WERI-Rb-1 (cell line): ENCODE measurements at regions not wholly inside any gene's neighbourhood (a gene's known extent, or its start where the extent isn't known, plus 50 kb on each side); places are given as distances from the start of the nearest gene placed in this dataset.

Experiments
- DNase-seq: peaks from one replicate; pipeline ENCODE4 v3.0.0-alpha.2; 2020
- H3K27ac ChIP-seq: fragments of 250-450 bp; sonication (Bioruptor Pico); 2 replicates; pipeline ENCODE4 v1.5.1; 2020; ENCODE audit warnings: mild to moderate bottlenecking, moderate library complexity
- H3K27me3 ChIP-seq: fragments of 250-450 bp; sonication (Bioruptor Pico); 2 replicates; pipeline ENCODE4 v1.5.1; 2021; ENCODE audit warnings: mild to moderate bottlenecking, low read depth, moderate library complexity; ENCODE audit not compliant: insufficient read depth, severe bottlenecking
- H3K36me3 ChIP-seq: fragments of 250-450 bp; sonication (Bioruptor Pico); 2 replicates; pipeline ENCODE4 v1.5.1; 2020; ENCODE audit warnings: mild to moderate bottlenecking, moderate library complexity
- H3K4me3 ChIP-seq: 2 replicates; pipeline ENCODE4 v1.5.1; 2011; ENCODE audit warnings: low read depth, mild to moderate bottlenecking, control low read depth, low read length
- H3K9me3 ChIP-seq: fragments of 250-450 bp; sonication (Bioruptor Pico); 2 replicates; pipeline ENCODE4 v1.5.1; 2021; ENCODE audit warnings: mild to moderate bottlenecking, moderate library complexity; ENCODE audit not compliant: severe bottlenecking
- TF ChIP-seq, protein P1 (sequence below): IDR thresholded peaks from 2 replicates; pipeline ENCODE4 v1.5.1; 2011; ENCODE audit warnings: low read depth, mild to moderate bottlenecking, control low read depth, inconsistent platforms, low read length

DNA sequence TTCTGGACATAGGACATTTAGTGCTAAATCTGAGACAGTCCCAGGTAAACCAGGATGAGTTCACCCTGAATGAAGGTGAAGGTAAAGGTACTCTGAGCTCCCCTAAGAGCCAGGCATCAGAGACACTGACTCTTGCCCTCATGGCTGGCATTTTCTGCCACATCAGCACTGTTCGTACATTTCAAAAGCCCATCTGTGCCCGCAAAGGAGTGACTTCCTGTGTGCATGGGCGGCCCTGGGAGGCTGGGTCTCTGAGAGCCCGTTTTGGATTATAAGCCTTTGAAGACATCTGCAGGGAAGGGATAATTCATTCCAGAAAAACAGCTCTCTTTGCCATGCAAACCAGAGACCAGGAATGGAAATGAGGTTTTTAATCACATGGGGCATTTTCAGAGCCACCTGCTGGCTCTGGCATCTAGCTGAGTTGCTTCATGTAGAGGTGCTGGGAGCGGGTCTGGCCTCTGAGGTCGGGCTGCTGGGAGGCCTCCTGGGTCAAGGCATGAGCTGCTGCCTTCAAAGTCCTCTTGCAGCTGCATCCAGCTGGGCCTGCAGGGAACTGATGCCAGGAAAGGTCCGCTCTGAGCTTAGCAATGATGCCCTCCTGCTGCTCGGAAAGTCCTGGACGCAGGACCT, 348.3 kb downstream of the DHX35 start:
- peaks cover 70% of the 10 kb centered on the region for H3K27me3 ChIP-seq
- no peaks in the 10 kb centered on the region for H3K9me3 ChIP-seq
- no peaks in the 10 kb centered on the region for H3K36me3 ChIP-seq
- no peak overlapping the region for H3K27ac ChIP-seq
- TF ChIP-seq, protein P1, sequence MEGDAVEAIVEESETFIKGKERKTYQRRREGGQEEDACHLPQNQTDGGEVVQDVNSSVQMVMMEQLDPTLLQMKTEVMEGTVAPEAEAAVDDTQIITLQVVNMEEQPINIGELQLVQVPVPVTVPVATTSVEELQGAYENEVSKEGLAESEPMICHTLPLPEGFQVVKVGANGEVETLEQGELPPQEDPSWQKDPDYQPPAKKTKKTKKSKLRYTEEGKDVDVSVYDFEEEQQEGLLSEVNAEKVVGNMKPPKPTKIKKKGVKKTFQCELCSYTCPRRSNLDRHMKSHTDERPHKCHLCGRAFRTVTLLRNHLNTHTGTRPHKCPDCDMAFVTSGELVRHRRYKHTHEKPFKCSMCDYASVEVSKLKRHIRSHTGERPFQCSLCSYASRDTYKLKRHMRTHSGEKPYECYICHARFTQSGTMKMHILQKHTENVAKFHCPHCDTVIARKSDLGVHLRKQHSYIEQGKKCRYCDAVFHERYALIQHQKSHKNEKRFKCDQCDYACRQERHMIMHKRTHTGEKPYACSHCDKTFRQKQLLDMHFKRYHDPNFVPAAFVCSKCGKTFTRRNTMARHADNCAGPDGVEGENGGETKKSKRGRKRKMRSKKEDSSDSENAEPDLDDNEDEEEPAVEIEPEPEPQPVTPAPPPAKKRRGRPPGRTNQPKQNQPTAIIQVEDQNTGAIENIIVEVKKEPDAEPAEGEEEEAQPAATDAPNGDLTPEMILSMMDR, result no peak
- no peak overlapping the region for H3K4me3 ChIP-seq
- no peak for DNase-seq

DNA sequence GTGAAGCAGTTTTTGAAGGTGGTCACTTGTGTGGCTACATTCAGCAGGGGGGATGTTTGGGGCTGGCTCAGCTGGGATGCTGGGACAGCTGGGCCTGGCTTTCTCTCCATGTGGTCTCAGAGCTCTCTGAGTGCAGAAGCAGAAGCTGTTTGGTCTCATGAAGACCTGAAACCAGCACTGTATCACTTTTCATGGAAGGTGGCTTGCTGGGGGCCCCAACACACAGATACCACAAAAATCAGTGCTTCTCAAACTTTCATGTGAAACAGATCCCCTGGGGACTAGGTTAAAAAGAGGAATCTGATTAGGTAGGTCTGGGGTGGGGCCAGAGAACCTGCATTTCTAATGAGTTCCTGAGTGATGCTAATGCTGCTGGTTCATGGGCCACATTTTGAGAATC, 347.3 kb downstream of the DHX35 start:
- H3K4me3 ChIP-seq, result no peak overlapping the region

DNA sequence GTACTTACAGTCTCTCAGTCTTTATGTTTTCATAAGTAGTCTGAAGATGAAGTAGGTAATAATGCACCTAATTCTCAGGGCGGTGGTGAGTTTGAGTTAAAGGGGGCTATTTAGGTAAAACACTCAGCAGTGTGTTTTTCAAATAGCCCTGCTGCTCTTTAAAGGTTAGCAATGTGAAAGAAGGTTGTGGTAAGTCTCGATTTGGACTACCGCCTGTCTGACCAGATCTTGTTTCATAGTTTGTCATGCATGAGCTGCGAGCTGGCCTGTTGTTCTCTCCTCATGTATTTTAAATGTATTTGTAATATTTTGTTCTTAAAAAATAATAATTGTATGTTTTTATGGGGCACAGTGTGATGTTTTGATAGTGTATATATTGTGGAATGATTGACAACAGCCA, 340.2 kb downstream of the DHX35 start:
- Histone ChIP-seq H3K27me3 (peaks cover 44% of the 10 kb centered on the region), H3K36me3 (no peaks in the 10 kb centered on the region), H3K9me3 (no peaks in the 10 kb centered on the region), H3K4me3 (no peak overlapping the region), H3K27ac (no peak overlapping the region)
- TF ChIP-seq, protein P1, result no peak
- no peak for DNase-seq

More for the DNA sequence above, 347.3 kb downstream of the DHX35 start:
- no peak for DNase-seq
- peaks cover 67% of the 10 kb centered on the region for H3K27me3 ChIP-seq
- no peaks in the 10 kb centered on the region for H3K36me3 ChIP-seq
- no peak overlapping the region for H3K27ac ChIP-seq
- H3K9me3 ChIP-seq, result no peaks in the 10 kb centered on the region
- TF ChIP-seq, protein P1, result no peak

DNA sequence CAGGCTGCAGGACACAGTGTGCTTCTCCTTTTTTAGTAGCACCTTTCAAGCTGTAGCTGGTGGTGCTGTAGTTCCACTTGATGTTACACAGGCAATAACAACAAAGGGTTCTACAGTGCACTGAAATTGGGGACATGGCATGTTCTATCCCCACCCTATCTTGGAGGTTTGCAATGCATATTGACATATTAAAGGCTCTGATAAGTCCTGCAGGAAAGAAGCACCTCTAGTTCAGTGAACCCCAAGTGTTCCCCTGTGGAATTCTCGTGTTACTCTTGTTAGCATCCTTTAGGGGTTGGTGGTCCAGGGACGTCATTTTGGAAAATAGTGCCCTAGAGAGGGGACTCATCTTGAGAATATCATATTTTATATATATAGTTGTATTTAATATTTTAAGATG, 337.6 kb downstream of the DHX35 start:
- DNase-seq, result no peak
- TF ChIP-seq, protein P1, result no peak
- peaks cover 27% of the 10 kb centered on the region for H3K27me3 ChIP-seq

DNA sequence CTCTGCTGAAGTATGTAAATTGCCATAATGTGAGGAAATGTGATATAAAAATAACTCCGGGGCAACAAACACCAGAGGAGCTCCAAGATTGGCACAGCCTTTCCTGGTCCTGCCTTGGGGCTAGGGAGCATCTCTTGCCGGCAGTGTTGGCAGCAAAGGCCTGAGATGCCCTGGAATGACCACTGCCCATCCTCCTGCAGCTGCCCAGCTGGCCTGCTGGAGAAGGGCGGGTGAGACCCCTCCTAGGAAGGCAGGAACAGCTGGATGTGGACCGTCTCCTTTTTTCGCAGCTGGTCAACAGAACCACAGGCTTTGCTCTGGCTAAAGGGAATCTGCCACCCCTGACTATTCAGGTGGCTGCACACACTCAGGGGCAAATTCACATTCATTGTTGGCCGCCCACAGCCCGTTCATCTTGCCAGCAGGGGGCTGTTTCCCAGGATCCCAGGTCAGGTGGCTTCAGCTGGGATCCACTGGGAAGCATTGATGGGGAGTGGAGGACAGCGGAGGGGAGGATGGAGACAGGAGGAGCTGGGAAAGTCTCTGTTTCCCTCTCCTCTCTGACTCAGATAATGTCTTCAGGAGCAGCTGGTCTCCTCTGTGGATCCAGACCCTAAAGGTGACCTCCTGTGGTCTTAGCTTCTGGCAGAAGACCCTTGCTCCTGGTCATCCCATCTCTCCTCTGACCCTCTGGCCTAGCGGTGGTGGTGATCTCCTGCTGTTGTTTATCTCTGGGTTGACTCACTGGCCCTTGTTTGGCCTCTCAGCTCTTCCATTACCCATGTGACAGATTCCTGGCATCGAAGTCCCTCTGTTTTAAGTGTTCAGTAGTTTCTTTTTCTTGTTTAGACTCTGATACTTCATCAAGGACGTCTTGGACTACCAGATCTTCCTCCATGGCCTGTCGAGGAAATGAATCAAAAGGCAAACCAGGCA, 336.7 kb downstream of the DHX35 start:
- H3K4me3 ChIP-seq, result no peak overlapping the region
- TF ChIP-seq, protein P1, result no peak
- no peak for DNase-seq
- no peaks in the 10 kb centered on the region for H3K9me3 ChIP-seq
- H3K27ac ChIP-seq, result no peak overlapping the region
- no peaks in the 10 kb centered on the region for H3K36me3 ChIP-seq
- H3K27me3 ChIP-seq, result peaks cover 30% of the 10 kb centered on the region

More for the DNA sequence above, 337.6 kb downstream of the DHX35 start:
- no peaks in the 10 kb centered on the region for H3K36me3 ChIP-seq
- H3K27ac ChIP-seq, result no peak overlapping the region
- H3K9me3 ChIP-seq, result no peaks in the 10 kb centered on the region
- no peak overlapping the region for H3K4me3 ChIP-seq
